IMR-90 (cell line): ENCODE measurements at regions not wholly inside any gene's neighbourhood (a gene's known extent, or its start where the extent isn't known, plus 50 kb on each side); places are given as distances from the start of the nearest gene placed in this dataset.

Experiments
- ATAC-seq: fragments of 200-7000 bp; cut with Tn5 transposase; 2 replicates; pipeline ENCODE4 v1.9.1; 2020; ENCODE audit warnings: low read depth, mild to moderate bottlenecking, moderate library complexity
- BruUV-seq: library from RNA; stranded (reverse); fragments of 400-500 nt; replicated peaks from 2 replicates; lab custom pipeline; 2021; lab: Mats Ljungman, UMichigan
- CTCF ChIA-PET: fragments of 300-600 bp; formaldehyde crosslinking; extraction: SDS; loops from one replicate; lab custom pipeline; 2021; ENCODE audit warnings: antibody characterized with exemption; lab: Yijun Ruan, JAX
- POLR2A ChIA-PET: fragments of 300-600 bp; sonication (Branson Sonifier 250); formaldehyde crosslinking; loops from one replicate; lab custom pipeline; 2022; ENCODE audit warnings: antibody characterized with exemption; ENCODE audit not compliant: unreplicated experiment; lab: Charles Lee
- DNase-seq: peaks from one replicate; pipeline ENCODE4 v3.0.0; 2013
- H2AFZ ChIP-seq: replicated peaks from 2 replicates; pipeline ENCODE3; 2013; ENCODE audit warnings: low read length, mild to moderate bottlenecking; ENCODE audit not compliant: poor library complexity
- H2AK5ac ChIP-seq: 2 replicates; pipeline ENCODE4 v1.6.1; 2013; ENCODE audit warnings: low read depth, low read length, inconsistent platforms
- H2AK9ac ChIP-seq: replicated peaks from 2 replicates; pipeline ENCODE3; 2013; ENCODE audit warnings: mild to moderate bottlenecking, low read depth, low read length, moderate library complexity; ENCODE audit not compliant: poor library complexity
- H2BK120ac ChIP-seq: 2 replicates; pipeline ENCODE4 v1.6.1; 2013; ENCODE audit warnings: low read depth, low read length, inconsistent platforms
- H2BK15ac ChIP-seq: 3 replicates; pipeline ENCODE4 v1.6.1; 2013; ENCODE audit warnings: low read depth, low read length, inconsistent platforms
- H2BK20ac ChIP-seq: 2 replicates; pipeline ENCODE4 v1.6.1; 2013; ENCODE audit warnings: low read depth, mild to moderate bottlenecking, inconsistent platforms, low read length, moderate library complexity
- H2BK5ac ChIP-seq: 2 replicates; pipeline ENCODE4 v1.6.1; 2013; ENCODE audit warnings: mild to moderate bottlenecking, low read depth, low read length, inconsistent platforms; ENCODE audit not compliant: poor library complexity, severe bottlenecking
- H3K14ac ChIP-seq: replicated peaks from 2 replicates; pipeline ENCODE4 v1.6.1; 2013; ENCODE audit warnings: low read depth, low read length, inconsistent platforms
- H3K18ac ChIP-seq: 2 replicates; pipeline ENCODE4 v1.6.1; 2013; ENCODE audit warnings: low read depth, low read length, control low read depth
- H3K23ac ChIP-seq: 2 replicates; pipeline ENCODE4 v1.6.1; 2013; ENCODE audit warnings: low read depth, low read length, inconsistent platforms
- H3K27ac ChIP-seq: 2 replicates; pipeline ENCODE4 v1.5.1; 2013; ENCODE audit warnings: mild to moderate bottlenecking, control low read depth, low read length; ENCODE audit not compliant: insufficient read depth
- H3K27me3 ChIP-seq: 2 replicates; pipeline ENCODE4 v1.6.1; 2013; ENCODE audit warnings: low read length; ENCODE audit not compliant: control insufficient read depth, insufficient read depth
- H3K36me3 ChIP-seq: 2 replicates; pipeline ENCODE4 v1.6.1; 2013; ENCODE audit warnings: low read length, mixed read lengths; ENCODE audit not compliant: control insufficient read depth, insufficient read depth
- H3K4ac ChIP-seq: 2 replicates; pipeline ENCODE4 v1.6.1; 2013; ENCODE audit warnings: low read depth, low read length, inconsistent platforms
- H3K4me1 ChIP-seq: 2 replicates; pipeline ENCODE4 v1.6.1; 2013; ENCODE audit warnings: low read length, mixed read lengths; ENCODE audit not compliant: control insufficient read depth, insufficient read depth
- H3K4me2 ChIP-seq: 2 replicates; pipeline ENCODE4 v1.6.1; 2013; ENCODE audit warnings: low read depth, mild to moderate bottlenecking, control low read depth, low read length, moderate library complexity
- H3K4me3 ChIP-seq: 2 replicates; pipeline ENCODE4 v1.5.1; 2013; ENCODE audit warnings: low read depth, mild to moderate bottlenecking, control low read depth, low read length, moderate library complexity; ENCODE audit not compliant: insufficient read depth
- H3K56ac ChIP-seq: 2 replicates; pipeline ENCODE4 v1.6.1; 2013; ENCODE audit warnings: low read length, inconsistent platforms; ENCODE audit not compliant: insufficient read depth; ENCODE audit errors: extremely low read depth
- H3K79me1 ChIP-seq, 2 experiments: 2 replicates each; pipeline ENCODE4 v1.6.1; 2013; ENCODE audit warnings: low read length in 2 of 2, inconsistent platforms in 1 of 2, low read depth in 1 of 2
- H3K9ac ChIP-seq: 2 replicates; pipeline ENCODE4 v1.6.1; 2013; ENCODE audit warnings: low read depth, low read length, control low read depth
- H3K9me1 ChIP-seq: 2 replicates; pipeline ENCODE4 v1.6.1; 2013; ENCODE audit warnings: low read length, inconsistent platforms; ENCODE audit not compliant: insufficient read depth
- H3K9me3 ChIP-seq: 2 replicates; pipeline ENCODE4 v1.6.1; 2013; ENCODE audit warnings: low read length; ENCODE audit not compliant: control insufficient read depth, insufficient read depth
- H4K20me1 ChIP-seq: 2 replicates; pipeline ENCODE4 v1.6.1; 2013; ENCODE audit warnings: low read length, inconsistent platforms; ENCODE audit not compliant: insufficient read depth
- H4K5ac ChIP-seq: 2 replicates; pipeline ENCODE4 v1.6.1; 2013; ENCODE audit warnings: mild to moderate bottlenecking, low read depth, low read length, control low read depth
- H4K8ac ChIP-seq, 2 experiments: 2 replicates each; pipeline ENCODE4 v1.6.1; 2013; ENCODE audit warnings: low read depth in 2 of 2, low read length in 2 of 2, control low read depth in 1 of 2, inconsistent platforms in 1 of 2
- H4K91ac ChIP-seq: 2 replicates; pipeline ENCODE4 v1.6.1; 2013; ENCODE audit warnings: low read depth, low read length, inconsistent platforms; ENCODE audit not compliant: insufficient read depth
- BHLHE40 ChIP-seq: fragments of 150-350 bp; IDR thresholded peaks from 2 replicates; pipeline ENCODE4 v1.6.1; 2016; ENCODE audit warnings: mild to moderate bottlenecking, low read depth, low read length
- CHD1 ChIP-seq: IDR thresholded peaks from 2 replicates; pipeline ENCODE4 v1.6.1; 2012; ENCODE audit warnings: low read depth, low read length, improper control_type of control experiment
- MAFK ChIP-seq: IDR thresholded peaks from 2 replicates; pipeline ENCODE4 v1.6.1; 2012; ENCODE audit warnings: low read depth, low read length, improper control_type of control experiment
- MAZ ChIP-seq: IDR thresholded peaks from 2 replicates; pipeline ENCODE4 v1.6.1; 2012; ENCODE audit warnings: low read depth, mild to moderate bottlenecking, low read length, improper control_type of control experiment, moderate library complexity, borderline replicate concordance
- MXI1 ChIP-seq: IDR thresholded peaks from 2 replicates; pipeline ENCODE4 v1.6.1; 2012; ENCODE audit warnings: low read depth, mild to moderate bottlenecking, low read length, moderate library complexity, borderline replicate concordance
- NFE2L2 ChIP-seq: fragments of 150-350 bp; IDR thresholded peaks from 2 replicates; pipeline ENCODE4 v1.6.1; 2016; ENCODE audit warnings: low read depth, mild to moderate bottlenecking, low read length
- POLR2A ChIP-seq: IDR thresholded peaks from 2 replicates; pipeline ENCODE4 v1.6.1; 2012; ENCODE audit warnings: mild to moderate bottlenecking, low read depth, low read length
- RCOR1 ChIP-seq: IDR thresholded peaks from 2 replicates; pipeline ENCODE4 v1.6.1; 2012; ENCODE audit warnings: mild to moderate bottlenecking, low read length, improper control_type of control experiment; ENCODE audit not compliant: insufficient replicate concordance
- RFX5 ChIP-seq: IDR thresholded peaks from 2 replicates; pipeline ENCODE4 v1.8.0; 2012; ENCODE audit warnings: low read depth, mild to moderate bottlenecking, low read length, moderate library complexity
- SMC3 ChIP-seq: fragments of 150-350 bp; IDR thresholded peaks from 2 replicates; pipeline ENCODE4 v1.6.1; 2016; ENCODE audit warnings: low read depth, mild to moderate bottlenecking, antibody characterized with exemption, low read length, moderate library complexity
- WGBS, 2 experiments: methylation state at CpG; one replicate each; pipeline versions ENCODE4 v1.1.5 to v1.1.7; 2013; ENCODE audit warnings: missing lambda C conversion rate in 2 of 2; ENCODE audit not compliant: insufficient read length in 1 of 2; ENCODE audit errors: extremely low coverage in 2 of 2; 5-methylcytosine and 5-hydroxymethylcytosine counted together
- dilution Hi-C: fragments of 300-500 bp; cut with HindIII; formaldehyde crosslinking; loops from one replicate; pipeline ENCODE4 v1.14.3; 2018; ENCODE audit warnings: low sequenced_read_pairs; ENCODE audit not compliant: unreplicated experiment
- in situ Hi-C: fragments of 300-500 bp; cut with MboI; formaldehyde crosslinking; loops from 3 replicates; pipeline ENCODE4 v1.14.3; 2019; ENCODE audit warnings: low sequenced_read_pairs, inconsistent platforms, mixed read lengths
- intact Hi-C: fragments of 100-400 bp; cut with micrococcal nuclease; formaldehyde crosslinking; loops from 2 replicates; pipeline ENCODE4 v1.10.0; 2022

DNA sequence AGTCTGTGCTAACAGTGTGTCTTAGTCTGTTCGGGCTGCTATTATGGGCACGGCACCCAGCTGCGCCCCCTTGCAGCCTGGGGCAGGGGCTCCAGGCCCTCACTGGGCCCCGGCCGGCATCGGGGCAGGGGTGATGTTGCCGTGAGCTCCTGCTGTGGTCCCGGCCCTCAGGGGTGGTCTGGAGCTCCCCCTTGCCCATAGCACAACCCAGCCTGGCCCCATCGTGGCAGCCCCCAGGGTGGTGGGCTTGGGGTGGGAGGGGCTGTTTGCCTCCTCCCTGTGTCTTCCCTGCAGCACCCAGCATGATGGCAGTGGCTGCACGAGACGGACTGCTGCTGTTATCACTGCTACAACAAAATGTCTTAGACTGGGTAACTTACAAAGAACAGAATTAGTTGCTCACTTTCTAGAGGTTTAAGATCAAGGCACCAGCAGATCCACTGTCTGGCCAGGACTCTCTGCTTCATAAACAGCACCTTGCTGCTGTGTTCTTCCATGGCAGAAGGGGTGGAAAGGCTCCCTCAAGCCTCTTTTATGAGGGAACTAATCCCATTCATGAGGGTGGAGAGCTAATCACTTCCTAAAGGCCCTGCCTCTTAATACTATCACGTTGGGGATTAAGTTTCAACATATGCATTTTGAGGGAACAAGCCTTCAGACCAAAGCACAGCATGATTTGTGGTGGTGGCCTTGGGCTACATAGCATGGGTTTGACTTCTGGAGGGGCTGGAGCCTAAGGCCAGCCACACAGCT, 149.5 kb downstream of the SEC23IP start:
- no peak overlapping the region for H4K5ac ChIP-seq
- 66% methylated on average over 5 of the region's 12 CpGs; no CpG with 5 or more reads in 1 of the 2 experiments for WGBS, 2 experiments
- no peak overlapping the region for H3K27ac ChIP-seq
- H2BK20ac ChIP-seq: no peak overlapping the region
- in situ Hi-C loops (no loop called here), intact Hi-C loops (no loop called here), dilution Hi-C loops (no loop called here)
- no peak overlapping the region for H2BK5ac ChIP-seq
- H4K8ac ChIP-seq: no peak overlapping the region
- no peak overlapping the region for H3K4me3 ChIP-seq
- H2AK5ac ChIP-seq: no peak overlapping the region
- H3K36me3 ChIP-seq: no peaks in the 10 kb centered on the region
- no peak overlapping the region for H2AFZ ChIP-seq
- H4K91ac ChIP-seq: no peak overlapping the region
- TF ChIP-seq SMC3: no peak
- TF ChIP-seq BHLHE40: no peak
- no peak for TF ChIP-seq MAFK
- TF ChIP-seq NFE2L2: no peak
- no peak for TF ChIP-seq RCOR1
- no peak for TF ChIP-seq MAZ
- TF ChIP-seq CHD1: no peak
- no peak for TF ChIP-seq MXI1
- TF ChIP-seq POLR2A: no peak
- no peak for TF ChIP-seq RFX5
- H3K23ac ChIP-seq: no peak overlapping the region
- ChIA-PET CTCF (no interaction called here), POLR2A (no interaction called here)
- ATAC-seq: no peak
- no peak overlapping the region for H3K9ac ChIP-seq
- H2BK15ac ChIP-seq: no peak overlapping the region
- H4K20me1 ChIP-seq: no peaks in the 10 kb centered on the region
- no peaks in the 10 kb centered on the region for H3K9me1 ChIP-seq
- H3K9me3 ChIP-seq: no peaks in the 10 kb centered on the region; the same call in 1 of the 2 replicates
- no TSS peak for BruUV-seq
- H2AK9ac ChIP-seq: no peak overlapping the region
- H3K14ac ChIP-seq: no peak overlapping the region
- H3K4me1 ChIP-seq: no peaks in the 10 kb centered on the region
- no peak overlapping the region for H3K4me2 ChIP-seq
- no peak overlapping the region for H2BK120ac ChIP-seq
- no peak overlapping the region for H3K4ac ChIP-seq
- H3K18ac ChIP-seq: no peak overlapping the region
- H3K79me1 ChIP-seq: no peaks in the 10 kb centered on the region
- no peak overlapping the region for H3K56ac ChIP-seq
- DNase-seq: no peak
- H3K27me3 ChIP-seq: no peaks in the 10 kb centered on the region
